Mesendoderm (in vitro differentiated cells): ENCODE measurements at regions not wholly inside any gene's neighbourhood (a gene's known extent, or its start where the extent isn't known, plus 50 kb on each side); places are given as distances from the start of the nearest gene placed in this dataset.

ENCODE experiments used
- DNase-seq: peaks from one replicate; pipeline ENCODE4 v3.0.0; 2013
- H2AK5ac ChIP-seq: 2 replicates; pipeline ENCODE4 v1.6.1; 2013; ENCODE audit warnings: low read length, inconsistent platforms
- H2BK120ac ChIP-seq: 2 replicates; pipeline ENCODE4 v1.6.1; 2013; ENCODE audit warnings: low read depth, mild to moderate bottlenecking, low read length, moderate library complexity, mixed read lengths
- H2BK15ac ChIP-seq: replicated peaks from 2 replicates; pipeline ENCODE4 v1.6.1; 2013; ENCODE audit warnings: low read depth, mild to moderate bottlenecking, moderate library complexity
- H2BK5ac ChIP-seq: 2 replicates; pipeline ENCODE4 v1.6.1; 2013; ENCODE audit warnings: low read length, inconsistent platforms
- H3K18ac ChIP-seq: 2 replicates; pipeline ENCODE4 v1.6.1; 2013; ENCODE audit warnings: mild to moderate bottlenecking, low read length, mixed read lengths
- H3K23ac ChIP-seq: one replicate; pipeline ENCODE4 v1.6.1; 2013; ENCODE audit warnings: low read length
- H3K27ac ChIP-seq: 2 replicates; pipeline ENCODE4 v1.5.1; 2013; ENCODE audit warnings: low read depth, mild to moderate bottlenecking, inconsistent platforms, low read length, moderate library complexity
- H3K27me3 ChIP-seq: 2 replicates; pipeline ENCODE4 v1.6.1; 2013; ENCODE audit warnings: low read length, control low read depth, mild to moderate bottlenecking, inconsistent platforms; ENCODE audit not compliant: insufficient read depth, poor library complexity
- H3K36me3 ChIP-seq: 2 replicates; pipeline ENCODE4 v1.6.1; 2013; ENCODE audit warnings: low read length, inconsistent platforms; ENCODE audit not compliant: control insufficient read depth, insufficient read depth
- H3K4ac ChIP-seq: one replicate; pipeline ENCODE4 v1.6.1; 2013; ENCODE audit warnings: low read depth, mild to moderate bottlenecking, low read length, moderate library complexity
- H3K4me1 ChIP-seq: 2 replicates; pipeline ENCODE4 v1.6.1; 2013; ENCODE audit warnings: low read depth, low read length, inconsistent platforms; ENCODE audit not compliant: control insufficient read depth
- H3K4me2 ChIP-seq: 2 replicates; pipeline ENCODE4 v1.6.1; 2013; ENCODE audit warnings: low read length
- H3K4me3 ChIP-seq: 2 replicates; pipeline ENCODE4 v1.5.1; 2013; ENCODE audit warnings: mild to moderate bottlenecking, low read length
- H3K56ac ChIP-seq: one replicate; pipeline ENCODE4 v1.6.1; 2013; ENCODE audit warnings: low read length
- H3K79me1 ChIP-seq: 2 replicates; pipeline ENCODE4 v1.6.1; 2013; ENCODE audit warnings: low read length, inconsistent platforms
- H3K79me2 ChIP-seq: 2 replicates; pipeline ENCODE4 v1.6.1; 2013; ENCODE audit warnings: mild to moderate bottlenecking, low read length; ENCODE audit not compliant: control insufficient read depth, insufficient read depth
- H3K9ac ChIP-seq: 2 replicates; pipeline ENCODE4 v1.6.1; 2013; ENCODE audit warnings: low read length, inconsistent platforms
- H4K5ac ChIP-seq: one replicate; pipeline ENCODE4 v1.6.1; 2013; ENCODE audit warnings: low read length
- H4K8ac ChIP-seq: one replicate; pipeline ENCODE4 v1.6.1; 2013; ENCODE audit warnings: low read depth, mild to moderate bottlenecking, control low read depth, low read length, moderate library complexity
- WGBS: extraction: QIAGEN DNeasy Blood & Tissue Kit; methylation state at CpG from one replicate; pipeline ENCODE4 v1.1.7; 2013; ENCODE audit warnings: low lambda C conversion rate, missing lambda C conversion rate; ENCODE audit not compliant: insufficient coverage; ENCODE audit errors: extremely low coverage; 5-methylcytosine and 5-hydroxymethylcytosine counted together

GRCh38 chr9:7859701-7860334 is 60.2 kb upstream of the DMAC1 start:
- no peak overlapping the region for H4K5ac ChIP-seq
- no peak overlapping the region for H3K27ac ChIP-seq
- H4K8ac ChIP-seq, result no peak overlapping the region
- no peak overlapping the region for H3K18ac ChIP-seq
- H3K79me1 ChIP-seq, result no peaks in the 10 kb centered on the region
- H2BK15ac ChIP-seq, result no peak overlapping the region
- H3K9ac ChIP-seq, result no peak overlapping the region
- H3K23ac ChIP-seq, result no peak overlapping the region
- no peak overlapping the region for H3K4ac ChIP-seq
- no peak overlapping the region for H2BK5ac ChIP-seq
- no peak overlapping the region for H2BK120ac ChIP-seq
- no peak overlapping the region for H2AK5ac ChIP-seq
- H3K27me3 ChIP-seq, result no peaks in the 10 kb centered on the region
- no peak overlapping the region for H3K56ac ChIP-seq
- no peak overlapping the region for H3K4me2 ChIP-seq
- no peak overlapping the region for H3K4me3 ChIP-seq
- no peaks in the 10 kb centered on the region for H3K79me2 ChIP-seq
- no peaks in the 10 kb centered on the region for H3K36me3 ChIP-seq
- WGBS, result no CpG with 5 or more reads among the region's 3 CpGs
- no peaks in the 10 kb centered on the region for H3K4me1 ChIP-seq
- no peak for DNase-seq

- H3K18ac ChIP-seq, result no peak overlapping the region
- H3K4me1 ChIP-seq, result no peaks in the 10 kb centered on the region
- H3K4me3 ChIP-seq, result no peak overlapping the region
- no peak for DNase-seq
- H3K36me3 ChIP-seq, result no peaks in the 10 kb centered on the region
- H2BK15ac ChIP-seq, result no peak overlapping the region
- no peak overlapping the region for H2BK5ac ChIP-seq
- H3K79me2 ChIP-seq, result no peaks in the 10 kb centered on the region
- no peak overlapping the region for H3K23ac ChIP-seq
- no peak overlapping the region for H3K4ac ChIP-seq
- H3K56ac ChIP-seq, result no peak overlapping the region
- WGBS, result no CpG with 5 or more reads among the region's 2 CpGs
- H4K5ac ChIP-seq, result no peak overlapping the region
- no peak overlapping the region for H3K4me2 ChIP-seq
- no peak overlapping the region for H4K8ac ChIP-seq
- H3K27me3 ChIP-seq, result no peaks in the 10 kb centered on the region
- H2BK120ac ChIP-seq, result no peak overlapping the region
- H3K27ac ChIP-seq, result no peak overlapping the region
- H3K79me1 ChIP-seq, result no peaks in the 10 kb centered on the region
- H2AK5ac ChIP-seq, result no peak overlapping the region
- no peak overlapping the region for H3K9ac ChIP-seq
Measured at GRCh38 chr9:7858166-7858565, 58.6 kb upstream of the DMAC1 start.

GRCh38 chr9:7854763-7855162 is 55.2 kb upstream of the DMAC1 start:
- Histone ChIP-seq H3K79me2 (no peaks in the 10 kb centered on the region), H2BK120ac (no peak overlapping the region), H3K79me1 (no peaks in the 10 kb centered on the region), H2AK5ac (no peak overlapping the region), H3K18ac (no peak overlapping the region), H3K4me1 (no peaks in the 10 kb centered on the region), H3K27ac (no peak overlapping the region), H3K4me3 (no peak overlapping the region), H3K27me3 (no peaks in the 10 kb centered on the region), H3K4me2 (no peak overlapping the region), H2BK15ac (no peak overlapping the region), H3K56ac (no peak overlapping the region), H3K23ac (no peak overlapping the region), H3K4ac (no peak overlapping the region), H2BK5ac (no peak overlapping the region), H3K9ac (no peak overlapping the region), H3K36me3 (no peaks in the 10 kb centered on the region), H4K8ac (no peak overlapping the region), H4K5ac (no peak overlapping the region)
- no peak for DNase-seq
- no CpG with 5 or more reads among the region's 4 CpGs for WGBS
